SKM-1 (cell line): ENCODE measurements at regions not wholly inside any gene's neighbourhood (a gene's known extent, or its start where the extent isn't known, plus 50 kb on each side); places are given as distances from the start of the nearest gene placed in this dataset.

Experiments
- DNase-seq: peaks from one replicate; lab custom pipeline; 2025; ENCODE audit not compliant: unreplicated experiment; lab: John Stamatoyannopoulos, UW

GRCh38 chr1:65097076-65097475 is 50.9 kb upstream of the AK4 start:
- DNase-seq = peak; percentile 41
